Left ventricle myocardium superior (tissue), 1 donor: ENCODE measurements at regions not wholly inside any gene's neighbourhood (a gene's known extent, or its start where the extent isn't known, plus 50 kb on each side); places are given as distances from the start of the nearest gene placed in this dataset.
"Not testable (repeated sequence)": the region's sequence is repeated elsewhere in the genome, so short reads cannot be mapped to it uniquely, and the experiment has no call there.

Source experiments
- ATAC-seq: fragments of 200-7000 bp; cut with Tn5 transposase; one replicate; pipeline ENCODE4 v1.9.1; 2020; ENCODE audit warnings: mild to moderate bottlenecking, moderate library complexity
- DNase-seq: peaks from one replicate; pipeline ENCODE4 v3.0.0-alpha.2; 2020
- intact Hi-C: fragments of 100-400 bp; cut with micrococcal nuclease; formaldehyde crosslinking; loops from one replicate; pipeline ENCODE4 v1.11.0; 2022
- donor health status: DM: no; HTN: yes; CAD: no; lungs with severe emphysema.

DNA sequence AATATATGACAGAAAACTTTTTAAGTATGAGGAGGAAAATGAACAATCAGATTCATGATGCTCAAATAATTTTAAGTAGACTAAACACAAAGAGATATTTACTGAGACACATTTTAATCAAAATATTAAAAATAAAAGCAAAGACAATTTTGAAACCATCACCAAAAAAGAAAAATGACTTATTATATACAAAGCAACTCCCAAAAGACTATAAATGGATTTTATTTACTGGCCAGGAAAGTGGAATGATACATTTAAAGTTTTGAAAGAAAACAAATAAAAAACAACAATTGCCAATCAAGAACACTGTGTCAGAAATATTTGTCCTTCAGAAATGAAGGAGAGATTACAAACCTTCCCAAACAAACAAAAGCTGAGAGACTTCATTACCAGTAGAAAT is 968.5 kb upstream of the CELF4 start:
- intact Hi-C loops = no loop called here
- no peak for DNase-seq
- no peak for ATAC-seq

DNA sequence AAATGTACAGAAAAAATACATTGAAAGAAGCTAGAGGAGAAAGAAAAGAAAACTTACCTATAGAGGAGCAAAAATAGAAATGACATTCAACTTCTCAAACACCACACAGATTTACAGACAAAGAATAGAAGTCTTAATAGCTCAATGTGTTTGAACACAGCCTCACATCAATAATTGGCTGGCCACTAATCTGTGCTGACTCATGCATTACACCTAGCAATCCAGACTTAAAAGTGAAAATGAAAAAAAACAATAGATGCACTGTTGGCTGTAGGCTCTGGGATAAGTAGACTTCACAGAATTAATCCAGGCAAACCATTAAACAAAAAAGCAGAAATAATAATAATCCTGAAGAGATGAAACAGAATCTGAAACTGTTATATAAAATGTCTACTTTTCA is 961.3 kb upstream of the CELF4 start:
- no peak for ATAC-seq
- intact Hi-C loops = no loop called here
- DNase-seq = no peak

DNA sequence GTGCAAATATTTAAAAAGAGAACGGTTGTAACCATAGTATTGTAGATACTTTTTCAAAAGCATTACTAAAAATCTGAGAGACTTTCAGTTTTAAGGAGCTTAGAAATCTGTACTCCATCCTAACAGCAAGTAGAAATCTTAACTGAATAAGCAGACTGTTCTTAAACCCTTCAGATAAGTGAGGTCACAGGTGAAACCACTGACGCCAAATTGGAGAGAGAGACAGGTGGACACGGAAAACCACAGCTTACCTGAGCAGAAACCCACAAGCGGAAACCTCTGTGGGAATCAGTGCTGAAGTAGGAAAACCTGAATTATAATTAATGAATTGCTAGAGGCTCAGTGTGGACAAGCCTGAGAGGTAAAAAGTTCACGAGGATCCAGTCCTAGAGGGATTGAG is 959.4 kb upstream of the CELF4 start:
- intact Hi-C loops = no loop called here
- ATAC-seq (no peak), DNase-seq (no peak)

DNA sequence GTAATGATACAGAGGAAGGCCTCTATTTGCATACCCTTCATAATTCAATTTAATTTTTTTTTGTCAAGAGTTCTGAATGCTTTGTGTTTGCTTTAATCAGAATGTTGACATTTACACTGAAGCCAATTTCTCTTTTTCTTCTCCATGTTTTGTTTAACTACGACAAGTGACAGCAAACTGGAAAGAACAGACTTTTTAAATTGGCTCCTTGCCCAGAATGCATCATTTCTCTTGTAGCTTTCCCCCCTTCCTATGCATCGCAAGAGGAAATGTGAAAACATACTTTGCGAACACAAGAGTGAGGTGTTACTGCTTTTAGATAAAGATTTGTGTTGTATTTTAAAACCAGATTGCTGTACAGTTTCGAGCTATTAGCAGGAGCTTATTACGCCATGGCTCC is 955.2 kb upstream of the CELF4 start:
- no peak for ATAC-seq
- intact Hi-C loops = no loop called here
- no peak for DNase-seq

DNA sequence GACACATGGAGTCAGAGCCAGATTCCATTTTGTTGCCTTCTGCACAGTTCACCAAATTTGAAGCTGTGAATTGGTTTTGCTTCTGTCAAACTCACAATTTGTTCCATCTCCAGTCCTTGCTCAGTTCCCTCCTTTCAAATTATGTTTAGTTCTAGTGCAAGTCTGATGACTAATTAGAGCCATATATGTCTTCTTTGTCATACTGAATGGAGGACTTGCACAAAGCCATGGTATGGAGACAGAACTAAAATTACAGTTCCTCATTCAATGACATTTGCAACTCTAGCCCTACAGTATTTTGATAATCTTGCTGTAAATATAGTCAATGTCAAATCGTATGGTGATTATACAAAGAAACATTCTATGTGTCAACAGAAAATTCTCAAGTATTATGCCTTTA is 936.9 kb upstream of the CELF4 start:
- intact Hi-C loops = no loop called here
- DNase-seq (no peak), ATAC-seq (no peak)

DNA sequence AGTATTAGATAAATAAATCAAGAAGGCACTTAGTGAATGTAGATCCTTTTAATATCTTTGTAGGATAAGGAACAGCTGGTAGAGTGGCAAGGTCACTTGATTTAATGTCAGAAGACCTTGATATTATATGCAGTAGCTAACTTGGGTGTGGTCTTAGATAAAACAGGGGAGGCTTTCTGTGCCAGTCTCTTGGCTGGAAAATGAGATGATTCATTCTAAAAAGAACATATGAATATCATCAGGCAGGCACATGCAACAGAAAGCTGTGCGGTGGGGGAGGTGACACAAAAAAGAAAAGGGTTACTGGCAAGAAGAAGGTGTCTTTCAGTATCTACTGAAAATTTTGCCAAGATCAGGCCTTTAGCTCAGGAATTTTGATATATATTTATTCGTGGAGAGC is 931.7 kb upstream of the CELF4 start:
- intact Hi-C loops = no loop called here
- ATAC-seq (no peak), DNase-seq (no peak)

DNA sequence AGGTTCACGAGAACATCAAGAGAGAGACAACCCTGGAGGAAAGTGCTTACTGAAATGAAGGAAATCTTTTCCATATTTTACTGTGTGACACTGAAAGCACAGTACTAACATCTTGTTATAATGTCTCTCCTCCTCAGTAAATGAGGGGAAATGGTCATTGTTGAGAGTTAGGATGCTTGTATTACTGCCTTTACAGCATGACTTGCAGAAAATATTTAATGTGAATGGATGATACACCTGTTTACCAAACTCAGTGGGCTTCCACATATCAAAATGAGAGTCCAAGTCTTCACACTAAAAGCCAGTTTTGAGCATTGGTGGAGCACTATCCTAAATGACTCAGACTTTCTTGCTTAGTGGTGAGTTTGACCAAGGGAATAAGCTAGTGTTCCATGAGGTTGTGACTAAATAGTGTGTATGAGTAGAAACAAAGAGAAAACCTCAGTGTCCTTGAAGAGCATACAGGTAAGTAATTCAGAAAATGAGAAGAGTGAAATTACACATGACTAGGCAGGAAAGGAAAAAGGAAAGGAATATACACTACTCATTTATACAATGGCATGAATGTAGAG is 930.7 kb upstream of the CELF4 start:
- DNase-seq (no peak), ATAC-seq (no peak)
- intact Hi-C loops = no loop called here

DNA sequence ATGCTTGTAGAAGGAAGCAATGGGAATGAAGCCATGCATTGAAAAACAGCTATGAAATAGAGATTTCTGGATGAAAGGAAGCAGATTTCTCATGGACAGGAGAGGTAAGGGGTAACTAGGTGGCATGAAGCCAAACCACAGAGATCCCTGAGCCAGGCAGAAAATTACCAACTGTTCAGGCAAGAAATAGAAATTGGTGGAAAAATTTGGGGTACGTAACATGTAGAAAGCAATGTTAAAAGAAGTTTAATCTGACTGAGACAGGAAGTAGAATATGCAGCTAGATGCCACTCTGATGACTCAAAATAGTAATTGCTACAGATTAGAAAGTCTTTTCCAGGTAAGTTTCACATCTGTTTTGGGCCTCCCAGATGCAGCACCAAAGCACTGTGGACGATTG is 928.5 kb upstream of the CELF4 start:
- ATAC-seq = no peak
- intact Hi-C loops = no loop called here
- DNase-seq = no peak

DNA sequence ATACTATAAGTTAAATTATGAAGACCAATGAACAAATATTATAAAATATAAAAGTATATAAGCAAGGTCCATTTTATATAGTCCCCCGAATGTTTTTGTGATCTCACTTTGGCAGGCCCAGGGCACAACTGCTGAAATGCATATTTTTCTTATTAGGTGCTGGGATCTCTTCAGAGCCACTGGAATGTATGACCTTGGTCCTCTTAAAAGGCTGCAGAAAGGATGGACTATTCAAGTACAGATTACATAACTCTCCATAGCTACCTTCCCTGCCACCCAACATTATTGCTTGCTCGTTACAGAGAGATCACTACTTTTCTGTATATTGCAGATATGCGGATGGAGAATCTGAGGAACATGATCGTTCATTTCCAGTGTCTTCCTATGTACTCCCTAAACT is 925.6 kb upstream of the CELF4 start:
- DNase-seq (no peak), ATAC-seq (no peak)
- intact Hi-C loops = no loop called here

DNA sequence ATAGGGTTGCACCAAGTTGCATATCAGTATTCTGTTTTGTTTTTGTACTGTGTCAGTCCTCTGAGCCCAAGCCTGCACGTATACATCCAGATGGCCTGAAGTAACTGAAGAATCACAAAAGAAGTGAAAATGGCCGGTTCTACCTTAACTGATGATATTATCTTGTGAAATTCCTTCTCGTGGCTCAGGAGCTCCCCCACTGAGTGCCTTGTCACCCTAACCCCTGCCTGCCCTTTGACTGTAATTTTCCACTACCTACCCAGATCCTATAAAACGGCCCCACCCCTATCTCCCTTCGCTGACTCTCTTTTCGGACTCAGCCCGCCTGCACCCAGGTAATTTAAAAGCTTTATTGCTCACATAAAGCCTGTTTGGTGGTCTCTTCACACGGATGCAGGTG is 924.1 kb upstream of the CELF4 start:
- intact Hi-C loops, ATAC-seq, DNase-seq: not testable (repeated sequence)

DNA sequence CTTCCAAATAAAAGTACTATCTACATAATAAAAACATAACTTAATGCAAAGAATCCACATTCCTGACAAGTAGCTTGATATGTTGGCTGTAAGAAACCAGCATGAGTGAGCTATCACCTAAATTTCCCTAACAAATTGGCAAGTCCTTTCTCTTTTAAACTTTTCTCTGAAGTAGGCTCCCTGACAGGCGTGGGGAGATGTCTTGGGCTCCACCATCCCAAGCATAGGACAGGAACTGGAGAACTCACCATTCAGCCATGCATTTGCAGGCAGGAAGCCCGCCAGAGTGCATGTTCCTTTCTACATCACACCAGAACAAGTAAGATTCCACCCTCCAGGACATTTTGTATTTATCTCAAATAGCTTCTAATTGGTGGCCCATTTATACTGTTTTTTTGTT is 921.9 kb upstream of the CELF4 start:
- intact Hi-C loops = no loop called here
- ATAC-seq (no peak), DNase-seq (no peak)

DNA sequence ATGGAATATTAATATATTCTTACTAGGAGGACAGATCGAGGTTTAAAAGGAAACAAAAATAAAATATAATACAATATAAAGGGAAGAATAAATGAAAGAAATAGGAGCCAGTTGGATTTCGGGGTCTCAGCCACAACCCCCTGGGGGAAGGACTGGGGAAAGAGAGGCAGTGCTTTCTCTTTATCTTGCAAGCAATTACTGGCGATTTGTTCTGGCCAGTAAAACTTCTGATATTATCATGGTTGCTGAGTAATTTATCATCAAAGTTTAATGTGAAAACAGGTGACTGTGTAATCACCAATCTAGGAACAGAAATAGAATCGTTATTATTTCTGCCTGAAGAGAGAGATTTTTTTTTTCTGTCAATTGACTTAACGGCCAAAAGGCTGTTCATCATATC is 917.7 kb upstream of the CELF4 start:
- intact Hi-C loops = no loop called here
- ATAC-seq = no peak
- no peak for DNase-seq

DNA sequence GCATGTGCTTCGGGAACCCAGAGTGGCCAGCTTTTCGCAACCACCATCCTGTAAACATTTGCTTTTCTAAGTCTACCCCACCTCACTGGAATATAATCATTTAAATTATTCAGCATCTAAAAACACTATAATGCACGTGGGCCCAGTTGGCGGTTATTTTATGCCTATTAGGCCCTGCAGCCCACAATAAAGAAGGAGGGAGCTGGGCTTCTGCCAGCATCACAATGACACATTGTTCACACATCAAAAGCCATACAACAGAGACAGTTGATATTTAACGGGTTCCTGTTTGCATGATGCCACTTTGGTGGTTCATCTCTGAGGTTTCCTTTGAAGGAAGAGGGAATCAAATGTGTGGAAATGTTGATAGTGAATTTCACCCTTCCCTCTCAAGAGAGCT is 916.0 kb upstream of the CELF4 start:
- DNase-seq (no peak), ATAC-seq (no peak)
- intact Hi-C loops = no loop called here

DNA sequence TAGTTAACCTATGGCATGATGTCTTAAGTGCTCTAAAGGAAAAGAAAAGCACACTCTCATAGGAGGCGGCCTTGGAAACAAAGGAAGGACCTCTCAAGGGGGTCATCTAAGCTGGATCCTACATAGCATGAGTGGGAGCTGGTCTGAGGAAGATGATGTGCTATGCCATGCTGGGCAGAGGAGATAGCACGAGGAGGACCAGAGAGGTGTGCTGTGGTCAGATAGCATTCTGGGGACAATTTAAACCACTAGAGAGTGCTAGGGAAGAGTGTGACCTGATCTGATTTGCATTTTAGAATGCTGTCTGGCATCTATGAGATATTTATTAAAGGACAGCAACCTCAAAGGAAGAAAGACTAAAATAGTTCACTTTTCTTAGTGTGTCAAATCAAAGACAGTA is 910.1 kb upstream of the CELF4 start:
- DNase-seq = no peak
- intact Hi-C loops = no loop called here

DNA sequence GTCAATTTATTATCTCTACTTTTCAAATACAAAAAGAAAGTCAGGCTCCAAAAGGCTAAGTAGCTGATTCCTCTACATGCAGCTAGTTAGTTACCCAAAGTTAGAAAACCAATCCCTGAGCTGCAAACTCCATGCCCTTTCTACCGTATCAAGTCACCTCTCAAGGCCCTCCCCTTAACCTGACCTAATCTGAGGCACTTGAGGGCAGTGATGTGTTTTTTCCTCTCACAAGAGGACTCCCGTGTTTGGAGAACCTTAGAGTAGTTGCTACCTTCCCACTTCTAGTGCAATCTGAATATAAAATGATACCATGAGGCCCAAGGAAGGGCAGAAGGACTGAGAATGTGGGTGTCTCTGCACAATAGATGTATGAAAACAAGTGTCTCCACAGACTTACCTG is 907.9 kb upstream of the CELF4 start:
- intact Hi-C loops = no loop called here

More for the DNA sequence above, 910.1 kb upstream of the CELF4 start:
- no peak for ATAC-seq

DNA sequence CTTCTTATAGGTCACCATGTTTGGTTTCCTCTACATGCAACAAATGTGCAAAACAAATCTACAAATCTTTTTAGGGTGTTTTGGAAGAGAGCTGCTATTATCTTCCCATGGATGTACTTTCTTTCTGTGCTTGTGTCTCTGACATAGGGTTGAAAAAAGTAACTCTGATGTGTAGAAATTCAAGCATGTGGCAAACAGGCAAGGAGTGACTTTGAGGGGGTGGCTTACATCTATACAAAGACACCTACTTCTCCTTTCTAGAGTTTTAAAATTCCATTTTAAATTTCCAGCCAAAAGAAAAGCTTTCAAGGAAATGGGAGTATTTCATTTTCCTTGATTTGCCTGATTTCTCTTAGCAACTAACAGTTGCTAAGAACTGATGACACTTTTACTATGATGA is 904.8 kb upstream of the CELF4 start:
- DNase-seq = no peak
- intact Hi-C loops = no loop called here
- ATAC-seq = no peak

More for the DNA sequence above, 907.9 kb upstream of the CELF4 start:
- no peak for ATAC-seq
- no peak for DNase-seq

DNA sequence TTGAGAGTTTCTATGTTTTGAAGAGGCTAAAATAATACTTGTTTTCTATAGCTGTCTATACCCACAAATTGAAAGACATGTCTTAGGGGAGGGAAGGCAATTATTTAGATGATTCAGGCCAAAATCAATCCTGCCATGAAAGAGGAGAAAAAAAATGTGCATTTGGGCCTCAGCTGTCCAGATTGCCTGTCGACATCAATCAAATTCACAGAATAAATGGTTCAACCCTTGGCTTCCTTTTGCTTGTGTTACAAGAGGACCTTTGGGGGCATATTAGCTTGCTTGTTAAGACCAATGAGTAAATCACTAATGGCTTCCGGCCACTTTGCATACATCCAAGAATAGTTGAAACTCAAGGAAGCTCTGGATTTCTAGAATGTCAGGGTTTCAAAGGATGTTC is 900.8 kb upstream of the CELF4 start:
- ATAC-seq = no peak
- intact Hi-C loops = no loop called here
- no peak for DNase-seq

DNA sequence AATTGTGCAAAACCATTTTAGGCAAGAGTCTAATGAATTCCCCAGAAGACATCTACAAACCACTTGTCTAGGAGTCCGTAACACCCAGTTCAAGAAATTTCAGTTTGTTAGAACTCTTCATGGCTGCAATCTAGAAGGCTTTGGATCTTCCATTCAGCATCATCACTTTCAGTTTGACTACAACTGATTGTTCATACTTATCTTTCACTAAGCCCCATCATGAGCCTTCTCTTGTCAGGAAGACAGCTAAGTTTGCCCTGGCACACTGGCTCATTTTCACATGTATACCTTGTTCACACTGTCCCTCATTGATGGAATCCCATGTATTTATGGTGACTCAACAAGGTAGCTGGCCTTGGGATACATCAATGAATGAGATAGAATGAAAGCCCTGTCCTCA is 898.4 kb upstream of the CELF4 start:
- no peak for DNase-seq
- ATAC-seq = no peak
- intact Hi-C loops = no loop called here

DNA sequence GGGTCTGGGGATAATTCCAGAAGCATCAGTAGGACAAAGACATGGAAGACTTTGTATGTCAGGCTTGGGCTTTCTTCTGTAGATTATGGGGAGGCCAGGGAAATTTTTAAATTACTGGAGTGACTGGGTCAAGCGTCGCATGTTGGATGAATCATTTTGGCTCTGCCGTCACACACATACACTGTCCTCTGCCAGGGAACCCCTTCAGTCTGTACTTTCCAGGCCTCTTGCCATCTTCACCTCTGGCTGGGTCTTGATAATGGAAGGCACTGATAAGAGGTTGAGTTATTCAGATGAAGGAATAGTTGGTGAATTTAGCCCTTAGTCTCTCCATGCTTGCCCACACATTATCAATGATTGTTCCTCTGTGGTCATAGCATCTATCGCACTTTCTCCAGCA is 895.1 kb upstream of the CELF4 start:
- ATAC-seq (peak; percentile 49), DNase-seq (no peak)
- intact Hi-C loops = no loop called here

DNA sequence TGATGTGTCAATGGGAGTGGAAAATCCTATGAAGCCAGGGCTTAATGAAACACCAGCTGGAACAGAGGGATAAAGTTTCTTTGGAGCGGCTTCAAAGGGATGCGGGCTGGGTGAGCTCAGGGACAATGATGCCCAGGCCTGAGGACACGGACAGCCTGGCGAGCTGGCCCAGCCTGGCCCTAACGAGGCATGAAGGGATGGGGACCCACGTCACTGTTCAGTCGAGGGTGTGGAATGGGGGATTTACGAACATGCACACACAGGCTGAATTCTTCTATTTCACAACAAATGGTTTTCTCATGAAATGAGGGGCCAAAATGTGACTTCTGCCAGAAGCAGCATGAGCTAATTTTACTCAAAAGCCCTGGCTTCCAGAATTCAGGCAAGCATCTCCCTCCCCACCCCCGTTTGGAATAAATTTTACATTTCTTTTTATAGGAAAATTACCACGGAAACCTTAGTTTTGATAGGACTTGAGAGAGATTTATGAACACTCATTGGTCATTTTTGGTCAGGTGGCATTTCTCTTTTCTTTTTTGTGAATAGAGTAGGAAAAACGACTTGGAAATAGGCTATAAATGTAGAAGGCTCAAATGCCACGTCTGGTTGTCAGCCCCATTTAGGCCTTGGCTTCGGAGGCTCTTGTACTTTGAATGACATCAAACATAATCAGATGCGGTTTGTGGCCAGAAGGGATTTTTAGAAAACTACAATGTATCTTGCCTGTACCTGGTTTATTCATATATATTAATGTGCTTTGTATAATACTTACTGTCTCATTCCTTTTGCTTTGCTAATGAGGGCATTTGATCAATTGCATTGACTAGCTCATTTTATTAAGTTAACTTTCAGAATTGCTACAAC is 893.8 kb upstream of the CELF4 start:
- DNase-seq = no peak
- peak; percentile 43 for ATAC-seq
- intact Hi-C loops = no loop called here

DNA sequence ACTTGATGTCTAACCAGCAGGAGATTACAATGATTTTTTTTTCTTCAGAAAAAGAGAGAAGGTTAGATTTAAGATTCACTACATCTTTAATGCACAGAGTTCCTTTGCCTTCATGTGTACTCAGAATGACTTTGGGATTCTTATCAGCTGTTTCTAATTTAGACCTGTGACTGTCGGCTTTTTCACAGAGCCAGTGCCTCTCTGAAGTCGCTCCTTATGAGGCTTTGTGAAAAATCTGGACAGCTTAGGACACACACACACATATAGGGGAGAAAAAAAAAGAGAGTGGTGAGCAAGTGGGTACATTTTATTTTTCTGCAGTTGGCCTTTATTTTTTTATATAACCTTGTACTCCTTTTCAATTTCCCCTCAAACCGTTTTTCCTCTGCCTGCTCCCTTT is 893.1 kb upstream of the CELF4 start:
- DNase-seq = no peak
- ATAC-seq = peak; percentile 80
- intact Hi-C loops = no loop called here
